GM12873 (cell line): ENCODE measurements at regions not wholly inside any gene's neighbourhood (a gene's known extent, or its start where the extent isn't known, plus 50 kb on each side); places are given as distances from the start of the nearest gene placed in this dataset.

ENCODE experiments used
- TF ChIP-seq, protein P1 (sequence below): IDR thresholded peaks from 2 replicates; pipeline ENCODE4 v1.5.1; 2012; ENCODE audit warnings: low read depth, mild to moderate bottlenecking, moderate library complexity, low read length, control low read depth; ENCODE audit not compliant: insufficient read depth; ENCODE audit errors: missing control alignments

DNA sequence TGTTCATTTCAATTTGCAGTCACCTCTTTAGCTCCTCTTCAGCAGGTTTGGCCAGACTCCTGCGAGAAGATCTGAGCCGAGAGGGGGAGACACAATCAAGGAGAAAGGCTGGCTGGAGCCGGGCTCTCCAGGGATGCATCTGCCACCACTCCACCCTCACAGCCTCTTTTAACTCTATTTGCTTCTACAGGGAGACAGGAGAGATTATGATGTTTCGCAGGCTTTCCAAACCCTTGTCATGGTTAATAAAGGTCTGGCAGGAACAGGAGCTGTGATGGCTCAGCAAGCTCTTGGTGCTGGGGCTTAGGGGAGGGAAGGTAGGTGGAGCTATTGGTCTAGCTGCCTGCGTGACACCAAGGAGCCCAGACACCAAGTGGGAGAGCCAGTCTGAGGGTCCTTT lies 448.1 kb upstream of the PODXL start:
- TF ChIP-seq, protein P1, sequence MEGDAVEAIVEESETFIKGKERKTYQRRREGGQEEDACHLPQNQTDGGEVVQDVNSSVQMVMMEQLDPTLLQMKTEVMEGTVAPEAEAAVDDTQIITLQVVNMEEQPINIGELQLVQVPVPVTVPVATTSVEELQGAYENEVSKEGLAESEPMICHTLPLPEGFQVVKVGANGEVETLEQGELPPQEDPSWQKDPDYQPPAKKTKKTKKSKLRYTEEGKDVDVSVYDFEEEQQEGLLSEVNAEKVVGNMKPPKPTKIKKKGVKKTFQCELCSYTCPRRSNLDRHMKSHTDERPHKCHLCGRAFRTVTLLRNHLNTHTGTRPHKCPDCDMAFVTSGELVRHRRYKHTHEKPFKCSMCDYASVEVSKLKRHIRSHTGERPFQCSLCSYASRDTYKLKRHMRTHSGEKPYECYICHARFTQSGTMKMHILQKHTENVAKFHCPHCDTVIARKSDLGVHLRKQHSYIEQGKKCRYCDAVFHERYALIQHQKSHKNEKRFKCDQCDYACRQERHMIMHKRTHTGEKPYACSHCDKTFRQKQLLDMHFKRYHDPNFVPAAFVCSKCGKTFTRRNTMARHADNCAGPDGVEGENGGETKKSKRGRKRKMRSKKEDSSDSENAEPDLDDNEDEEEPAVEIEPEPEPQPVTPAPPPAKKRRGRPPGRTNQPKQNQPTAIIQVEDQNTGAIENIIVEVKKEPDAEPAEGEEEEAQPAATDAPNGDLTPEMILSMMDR, result no peak

DNA sequence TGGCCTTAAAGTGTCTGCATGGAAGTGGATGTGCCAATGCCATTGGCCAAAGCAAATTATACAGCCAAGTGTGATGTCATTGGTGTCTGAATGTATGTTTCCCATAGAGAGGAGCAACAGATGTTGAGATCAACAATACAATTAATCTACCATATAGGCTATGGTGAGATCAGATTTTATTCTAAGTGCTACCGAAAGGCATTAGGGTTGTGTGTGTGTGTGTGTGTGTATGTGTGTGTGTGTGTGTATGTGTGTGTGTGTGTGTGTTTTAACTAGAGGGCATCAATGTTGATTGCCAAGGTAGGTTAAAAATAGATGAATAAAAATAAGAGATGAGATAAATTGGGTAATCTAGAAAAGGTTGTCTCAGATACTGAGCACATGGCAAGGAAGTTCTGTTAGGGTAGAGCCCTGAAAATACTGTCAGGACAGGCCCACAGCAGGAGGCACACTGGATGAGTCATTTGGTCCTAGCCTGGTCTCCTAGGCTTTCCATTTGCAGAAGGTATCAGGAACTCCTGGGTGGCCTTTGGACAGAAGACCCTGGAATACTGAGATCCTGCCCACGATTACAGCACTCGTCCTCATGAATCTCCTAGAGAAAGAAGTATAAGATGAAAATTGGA lies 446.0 kb upstream of the PODXL start:
- TF ChIP-seq, protein P1, result no peak

DNA sequence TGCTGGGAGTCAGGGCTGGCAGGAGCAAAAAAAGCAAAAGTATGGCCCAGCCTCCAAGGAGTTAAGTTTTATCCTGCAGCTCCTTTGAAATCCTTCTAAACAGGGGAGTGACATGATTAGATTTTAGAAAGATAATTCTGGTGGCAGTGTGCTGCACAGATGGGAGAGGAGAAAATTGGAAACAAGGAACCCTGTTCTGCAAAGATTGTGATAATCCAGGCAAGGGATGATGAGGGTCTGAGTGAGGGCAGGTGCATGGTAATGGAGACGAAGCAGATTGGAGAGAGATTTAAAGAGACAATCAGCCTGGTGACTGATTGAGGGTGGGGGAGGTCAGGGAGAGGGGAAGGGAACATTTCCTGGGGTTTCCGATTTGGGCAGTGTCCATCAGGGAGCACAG lies 444.7 kb upstream of the PODXL start:
- TF ChIP-seq, protein P1, result no peak

DNA sequence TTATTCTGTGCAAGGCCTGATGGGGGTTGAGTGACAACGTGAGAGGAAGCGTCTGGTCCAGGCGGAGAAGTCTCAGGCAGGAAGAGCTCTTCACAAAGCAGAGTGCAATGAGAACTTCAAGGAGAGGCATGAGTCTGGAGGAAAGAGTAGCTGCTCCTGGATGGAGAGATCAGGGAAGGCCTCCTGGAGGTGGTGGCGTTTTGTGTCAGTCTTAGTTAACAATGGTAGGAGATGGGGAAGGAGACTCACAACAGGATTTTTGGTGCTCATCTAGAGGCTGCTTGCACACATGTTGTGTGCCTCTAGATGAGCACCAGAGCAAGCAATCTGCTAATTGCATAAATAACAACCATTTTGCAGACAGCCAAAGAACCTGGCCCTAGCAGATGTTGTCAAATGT lies 442.8 kb upstream of the PODXL start:
- TF ChIP-seq, protein P1, result no peak

DNA sequence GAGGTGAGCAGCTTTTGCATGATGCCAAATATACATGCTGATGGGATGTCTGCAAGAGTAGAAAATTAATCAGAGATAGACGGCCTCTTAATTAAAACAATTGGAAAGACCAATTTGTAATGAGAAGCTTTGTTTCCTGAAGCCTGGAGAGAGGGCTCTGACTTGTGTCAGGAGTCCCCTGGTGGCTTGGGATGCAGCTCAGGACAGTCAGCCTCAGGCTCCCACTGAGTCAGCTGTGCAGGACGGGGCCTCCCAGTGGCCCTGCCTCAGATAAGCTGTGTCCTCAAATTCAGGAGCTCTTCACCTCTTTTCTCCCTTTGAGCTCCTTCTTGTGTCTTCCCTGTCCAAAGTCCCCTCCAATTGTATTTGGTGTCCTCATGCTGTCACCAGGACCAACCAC lies 438.9 kb upstream of the PODXL start:
- TF ChIP-seq, protein P1, result no peak

DNA sequence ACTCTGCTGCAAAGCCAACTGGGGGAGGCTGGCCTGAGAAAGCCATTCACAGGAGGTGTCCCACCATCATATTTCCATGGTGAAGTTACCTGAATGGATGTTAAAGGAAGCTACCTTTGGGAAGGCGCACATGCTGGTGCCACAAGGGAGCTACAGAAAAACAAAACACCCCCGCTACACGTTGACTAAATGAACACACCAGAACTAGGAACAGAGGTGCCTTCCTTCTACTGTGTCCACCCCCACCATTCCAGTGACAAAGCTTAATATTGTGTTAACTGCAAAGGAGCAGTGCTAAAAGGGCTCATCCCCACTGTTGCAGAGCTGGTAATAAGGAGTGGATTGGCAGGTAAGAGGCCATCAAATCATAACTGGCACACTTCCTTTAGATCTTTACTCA lies 420.0 kb upstream of the PODXL start:
- TF ChIP-seq, protein P1, result no peak

DNA sequence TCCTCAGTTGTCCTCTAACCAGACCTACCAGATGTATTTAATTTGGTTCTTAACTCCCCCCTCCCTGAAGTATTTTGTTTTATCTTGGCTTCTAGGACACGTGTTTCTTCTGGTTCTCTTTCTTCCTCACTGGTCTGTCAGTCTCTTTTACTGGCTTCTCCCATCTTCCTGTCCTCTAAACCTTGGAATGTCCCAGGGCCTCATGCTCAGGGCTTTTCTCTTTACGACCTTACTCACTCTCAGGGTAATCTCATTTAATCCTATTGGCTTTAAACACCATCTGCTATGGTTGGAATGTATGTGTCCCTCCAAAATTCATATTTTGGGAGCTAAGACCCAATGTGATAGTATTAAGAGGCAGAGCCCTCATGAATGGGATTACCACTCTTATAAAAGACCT lies 418.2 kb upstream of the PODXL start:
- TF ChIP-seq, protein P1, result no peak

DNA sequence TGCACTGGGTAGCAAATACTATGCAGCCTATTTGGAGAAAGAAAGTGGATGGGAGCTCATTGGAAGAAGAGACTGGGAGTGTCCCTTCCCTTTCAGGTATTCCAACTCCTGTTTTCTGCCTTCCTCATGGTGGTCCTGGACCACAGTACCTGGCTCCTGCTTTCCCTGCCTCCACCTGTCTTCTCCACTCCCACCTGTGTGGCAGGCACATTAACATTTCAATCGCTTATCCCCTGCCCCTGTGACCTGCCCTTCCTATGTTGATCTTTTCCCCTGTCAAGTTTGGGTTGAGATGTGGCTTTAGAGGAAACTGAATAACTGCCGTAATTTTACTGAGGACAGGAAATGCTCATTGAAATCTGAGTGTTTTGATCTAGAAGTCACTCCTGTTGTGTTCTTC lies 415.8 kb upstream of the PODXL start:
- TF ChIP-seq, protein P1, result no peak
